IPS-NIHi7 (cell line): ENCODE measurements at regions not wholly inside any gene's neighbourhood (a gene's known extent, or its start where the extent isn't known, plus 50 kb on each side); places are given as distances from the start of the nearest gene placed in this dataset.

Experiments used
- DNase-seq: peaks from one replicate; pipeline ENCODE4 v3.0.0; 2012; ENCODE audit warnings: mixed read lengths; ENCODE audit errors: extremely low spot score

DNA sequence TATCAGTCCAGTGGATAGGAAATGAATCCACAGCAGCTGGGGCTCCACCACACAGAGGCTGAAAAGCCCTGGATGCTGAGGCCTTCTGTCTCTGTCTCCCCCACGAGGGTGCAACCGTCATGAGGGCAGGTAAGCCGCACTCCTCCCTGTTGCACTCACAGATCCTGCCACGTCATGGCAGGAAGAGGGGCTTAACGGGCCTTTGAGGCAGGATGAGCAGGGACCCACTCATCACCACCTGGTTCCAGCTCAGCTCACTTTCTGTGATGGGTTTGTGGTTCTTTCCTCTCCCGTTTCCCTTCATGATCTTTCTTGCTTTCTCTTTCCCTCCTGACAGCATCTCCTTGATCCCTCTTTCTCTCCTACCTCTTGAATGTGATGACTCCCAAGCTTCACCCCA, 575.2 kb downstream of the CCDC171 start:
- DNase-seq, result no peak

GRCh38 chr9:16131264-16131663, 578.4 kb downstream of the CCDC171 start:
- peak; percentile 71 for DNase-seq

GRCh38 chr9:16132513-16132912, 579.7 kb downstream of the CCDC171 start:
- DNase-seq, result no peak

DNA sequence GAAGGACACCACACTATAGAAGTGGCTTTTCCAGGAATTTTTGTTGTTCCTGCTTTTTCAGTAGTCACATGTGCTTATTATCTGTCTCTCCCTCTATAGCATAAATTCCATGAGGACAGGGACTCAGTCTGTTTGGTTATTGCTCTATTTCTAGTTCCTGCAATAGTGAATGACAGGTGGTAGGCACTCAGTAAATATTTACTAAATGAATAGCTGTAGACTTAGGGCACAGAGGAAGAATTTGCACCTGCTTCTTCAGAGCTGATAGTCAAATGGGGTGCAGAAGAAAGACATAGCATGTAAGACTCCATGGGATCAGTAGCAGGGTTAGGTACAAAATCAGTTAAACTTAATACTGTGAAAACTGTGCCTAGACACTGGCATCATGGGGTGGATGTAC, 580.2 kb downstream of the CCDC171 start:
- no peak for DNase-seq

DNA sequence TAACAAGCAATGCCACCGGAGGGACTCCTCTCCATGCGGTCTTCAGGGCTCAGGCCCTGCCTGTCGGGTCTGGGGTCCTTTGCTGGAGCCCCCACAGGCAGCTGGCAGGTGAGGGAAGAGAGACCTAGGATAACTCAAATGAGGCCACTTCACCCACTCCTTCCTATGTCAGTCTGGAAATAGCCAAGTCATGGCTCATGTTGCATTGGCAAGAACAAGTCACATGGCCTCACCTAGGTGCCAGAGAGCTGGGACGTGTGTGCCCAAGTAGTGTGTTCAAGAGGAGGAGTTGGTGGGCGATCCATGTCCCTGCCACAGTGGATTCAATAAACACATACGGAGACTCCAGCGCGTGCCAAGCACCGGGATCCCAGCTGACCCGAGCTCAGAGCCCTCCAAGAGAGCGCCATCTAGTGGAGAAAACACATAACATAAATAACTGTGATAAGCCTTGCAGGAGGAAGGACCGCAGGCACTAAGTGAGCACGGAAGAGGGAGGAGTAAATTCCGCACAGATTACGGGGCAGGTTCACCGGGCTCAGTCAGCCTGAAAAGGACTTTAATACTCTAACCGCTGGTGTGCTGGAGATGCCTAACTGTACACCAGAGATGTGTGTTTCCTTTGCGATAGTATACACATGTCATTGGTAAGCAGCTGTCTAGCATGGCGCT, 580.8 kb downstream of the CCDC171 start:
- peak; percentile 88 for DNase-seq

DNA sequence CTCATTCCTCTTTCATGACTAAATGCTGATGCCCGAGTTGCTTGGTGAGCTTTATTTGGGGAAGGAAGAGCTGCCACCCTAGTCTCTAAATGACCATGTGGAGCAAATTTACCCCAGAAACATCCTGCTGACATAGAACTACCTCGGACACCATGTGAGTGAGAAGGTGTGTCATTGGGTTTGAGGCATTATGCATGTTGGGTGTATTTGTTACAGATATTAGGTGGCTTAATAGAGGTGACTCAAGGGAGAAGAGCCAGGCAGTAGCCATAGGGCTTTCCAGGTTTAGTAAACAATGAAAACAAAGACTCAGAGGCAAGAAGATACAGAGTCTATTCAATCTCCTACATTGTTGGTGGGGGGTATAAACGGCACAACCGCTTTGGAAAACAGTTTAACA, 581.5 kb downstream of the CCDC171 start:
- DNase-seq, result no peak

DNA sequence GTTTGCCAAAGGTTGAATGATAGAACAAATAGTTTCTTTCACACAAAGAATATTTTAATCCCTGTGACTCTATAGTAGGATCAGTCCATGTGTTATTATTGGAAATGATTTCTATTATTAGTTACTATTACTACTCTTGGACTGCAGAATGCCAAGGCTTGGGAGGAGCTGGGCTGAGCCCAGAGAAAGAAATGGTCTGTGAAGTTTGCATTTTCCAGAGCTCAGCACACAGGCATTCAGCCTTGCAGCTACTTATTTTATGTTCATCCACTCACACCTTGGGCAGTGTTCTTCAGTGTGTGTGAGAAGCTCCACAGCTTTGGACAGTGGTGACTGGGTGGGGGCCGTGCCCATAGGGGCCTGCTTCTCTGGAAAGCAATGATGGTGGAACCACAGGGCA, 583.1 kb downstream of the CCDC171 start:
- DNase-seq, result no peak

- DNase-seq, result no peak
These were observed 583.6 kb downstream of the CCDC171 start for GRCh38 chr9:16136451-16136850.

DNA sequence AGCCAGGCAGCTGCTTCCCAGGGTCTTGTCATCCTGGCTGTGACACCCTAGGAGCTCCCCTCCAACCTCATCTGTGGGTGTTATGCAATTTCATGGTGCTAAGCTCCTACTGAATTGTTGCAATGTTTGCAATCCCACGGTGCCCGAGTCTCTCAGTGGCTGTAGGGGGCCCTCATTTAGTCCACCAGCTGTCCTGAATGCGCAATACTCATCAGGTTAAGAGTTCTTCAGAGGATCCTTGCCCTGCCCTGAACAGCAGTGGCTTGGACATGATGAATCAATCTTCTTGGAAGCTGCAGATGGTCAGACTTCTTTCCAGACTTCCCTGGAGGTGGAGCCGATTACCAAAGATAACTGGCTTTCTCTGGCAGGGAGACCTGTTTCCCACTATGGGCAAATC, 584.1 kb downstream of the CCDC171 start:
- DNase-seq, result no peak

GRCh38 chr9:16138561-16139491, 586.0 kb downstream of the CCDC171 start:
- DNase-seq, result no peak

DNA sequence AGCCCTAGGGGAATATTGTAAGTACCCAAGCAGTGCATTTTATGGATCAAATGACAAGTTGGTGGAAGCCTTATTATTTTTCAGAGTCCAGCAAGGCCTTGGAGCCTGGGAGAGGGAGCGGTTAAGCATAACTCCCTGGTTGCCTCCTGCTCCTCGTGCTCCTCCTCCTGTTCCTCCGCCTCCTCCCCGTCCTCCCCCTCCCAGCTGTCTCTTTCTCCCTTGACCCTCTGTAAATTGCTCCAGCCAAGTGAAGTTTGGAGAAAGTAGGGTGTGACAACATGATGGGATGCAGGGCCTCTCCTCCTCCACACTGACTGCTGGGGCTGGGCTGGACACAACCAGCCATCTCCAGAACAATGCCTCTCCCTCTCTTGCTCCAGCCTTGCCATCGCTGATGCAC, 586.9 kb downstream of the CCDC171 start:
- no peak for DNase-seq

DNA sequence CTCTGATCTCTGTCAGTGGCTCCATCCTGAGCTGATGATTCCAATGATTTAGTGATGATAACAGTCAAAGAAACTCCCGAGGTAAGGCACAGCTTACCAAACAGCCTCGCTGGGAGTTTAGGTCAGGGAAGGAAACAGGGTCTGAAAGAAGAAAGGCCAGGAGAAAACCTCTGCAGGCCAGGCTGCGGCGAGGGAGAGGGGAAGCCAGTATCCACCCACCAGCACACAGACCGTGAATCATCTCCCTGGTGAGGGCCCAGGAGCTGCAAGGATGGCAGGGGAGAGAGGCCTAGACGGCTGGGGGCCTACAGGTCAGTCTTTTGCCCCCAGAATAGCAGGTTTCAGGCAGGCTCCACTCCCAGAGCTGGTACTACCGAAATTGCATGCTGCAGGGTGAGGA, 590.5 kb downstream of the CCDC171 start:
- DNase-seq, result no peak

- DNase-seq, result no peak
These were observed 591.4 kb downstream of the CCDC171 start for GRCh38 chr9:16143947-16144890.

DNA sequence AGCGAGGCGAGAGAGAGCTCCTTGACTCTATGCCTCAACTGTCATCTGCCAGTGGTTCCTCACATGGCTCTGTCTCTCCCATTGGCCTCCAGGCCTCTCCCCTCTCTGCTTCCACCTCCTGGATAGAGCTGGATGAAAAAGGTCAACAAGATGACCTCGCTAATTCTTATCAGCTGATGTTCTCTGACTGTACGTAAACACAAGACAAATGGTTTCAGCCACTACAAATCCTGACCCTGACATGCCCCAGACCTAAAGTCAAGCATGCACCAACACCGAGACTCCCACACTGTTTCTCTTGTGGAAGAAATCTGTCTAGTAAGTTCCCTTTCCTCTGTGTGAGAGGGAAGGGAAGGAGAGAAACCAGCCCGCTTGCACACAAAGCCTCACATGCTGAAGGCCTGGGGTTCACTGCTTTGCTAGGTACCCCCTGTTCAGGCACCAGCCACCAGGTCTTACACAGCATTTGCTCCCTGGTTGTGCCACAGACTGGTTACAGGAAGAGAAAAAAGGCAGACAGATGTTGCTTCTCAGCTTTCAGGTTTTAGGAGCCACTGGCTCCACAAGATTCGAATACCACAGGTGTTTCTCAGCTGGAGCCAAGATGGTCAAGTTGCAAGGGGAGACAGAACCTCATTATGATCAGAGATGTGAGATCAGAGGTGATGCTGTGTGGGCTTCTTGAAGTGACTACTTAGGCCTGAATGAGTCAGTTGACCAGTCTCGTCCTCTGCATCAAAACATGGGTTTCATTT, 592.5 kb downstream of the CCDC171 start:
- no peak for DNase-seq

GRCh38 chr9:16147726-16148125, 594.9 kb downstream of the CCDC171 start:
- no peak for DNase-seq

GRCh38 chr9:16150501-16150900, 597.7 kb downstream of the CCDC171 start:
- DNase-seq, result no peak

GRCh38 chr9:16150938-16151650, 598.3 kb downstream of the CCDC171 start:
- no peak for DNase-seq

DNA sequence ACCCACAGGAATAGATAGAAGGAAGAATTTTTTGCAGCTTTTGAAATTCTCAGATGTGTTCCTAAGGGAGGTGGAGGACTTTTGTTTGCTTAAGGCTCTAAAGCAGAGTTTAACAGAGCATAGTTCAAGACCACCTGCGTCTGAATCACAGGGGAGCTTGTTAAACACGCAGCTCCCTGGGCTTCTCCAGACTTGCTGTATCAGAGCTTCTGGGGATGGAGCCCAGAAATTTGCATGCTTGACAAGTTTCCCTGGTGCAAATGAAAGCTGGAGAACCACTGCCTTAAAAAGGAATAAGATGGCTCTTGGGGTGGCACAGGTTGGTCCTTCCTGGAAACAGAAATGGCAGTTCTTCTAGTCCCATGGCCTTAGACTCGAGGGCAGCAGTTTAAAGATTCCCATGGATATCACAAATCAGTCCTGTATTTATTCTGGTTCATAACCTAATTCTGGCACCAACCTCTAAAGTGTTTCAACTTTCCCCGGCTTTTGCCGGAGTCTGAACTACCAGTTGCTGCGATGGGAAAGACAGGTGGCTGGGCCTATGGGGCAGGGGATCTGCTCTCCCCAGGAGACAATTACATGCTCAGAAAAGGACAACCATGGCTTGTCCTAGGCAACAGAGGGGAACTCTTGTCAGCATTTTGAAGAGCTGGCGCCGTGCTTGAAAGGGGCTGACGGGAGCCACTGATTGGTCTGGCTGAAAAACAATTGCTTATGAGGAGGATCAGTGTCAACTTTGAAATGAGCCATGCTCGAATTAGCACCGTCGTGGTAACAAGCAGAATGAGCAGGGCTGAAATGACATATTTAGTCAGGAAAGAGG, 599.6 kb downstream of the CCDC171 start:
- DNase-seq, result no peak

DNA sequence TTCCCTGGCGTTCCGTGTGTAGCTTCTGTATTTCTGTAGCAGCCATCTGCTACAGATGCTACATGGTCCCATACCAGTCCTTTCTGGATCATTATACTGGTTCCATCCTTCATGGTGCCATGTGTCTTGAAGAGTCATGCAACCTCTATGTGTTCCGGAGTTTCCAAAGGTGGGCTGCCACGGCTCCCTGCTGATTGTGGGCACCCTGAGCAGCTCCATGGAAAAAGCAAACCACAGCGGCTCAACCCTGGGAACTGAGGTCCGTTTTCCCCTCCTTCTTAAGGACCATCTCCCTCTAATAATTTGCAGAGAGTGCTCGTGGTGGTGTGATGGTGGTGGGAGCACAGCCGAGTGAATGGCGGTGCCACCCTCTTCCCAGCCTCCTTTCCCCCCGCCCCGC, 600.4 kb downstream of the CCDC171 start:
- DNase-seq, result no peak

DNA sequence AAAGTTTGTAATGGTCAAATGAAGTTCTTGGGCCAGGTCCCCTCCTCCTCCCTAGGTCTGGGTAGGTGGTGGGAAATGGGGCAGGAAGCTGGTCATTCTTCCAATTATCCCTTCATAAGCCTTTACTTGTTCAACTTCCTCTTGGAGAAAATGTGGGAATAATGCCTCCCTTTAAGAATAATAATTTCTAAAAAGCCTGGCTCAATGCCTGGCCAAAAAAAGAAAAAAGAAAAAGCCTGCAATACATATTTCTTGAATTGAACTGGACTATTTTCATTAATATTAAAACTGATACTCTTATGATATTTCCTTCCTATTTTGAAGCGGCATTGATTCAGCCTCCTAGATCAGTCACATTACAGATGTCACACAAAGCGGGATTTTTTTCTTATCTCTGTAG, 600.9 kb downstream of the CCDC171 start:
- no peak for DNase-seq
